Prostate gland (tissue), 2 donors: ENCODE measurements at regions not wholly inside any gene's neighbourhood (a gene's known extent, or its start where the extent isn't known, plus 50 kb on each side); places are given as distances from the start of the nearest gene placed in this dataset.

Source experiments
- POLR2A ChIP-seq: fragments of 450-650 bp; IDR thresholded peaks from one replicate; pipeline ENCODE4 v1.6.1; 2016; ENCODE audit warnings: antibody characterized with exemption, mild to moderate bottlenecking
- TF ChIP-seq, protein P1 (sequence below), 4 experiments: fragments of 200-600 bp in 2 of 4; fragments of 450-650 bp in 2 of 4; sonication (generic) in 2 of 4; IDR thresholded peaks; 1 replicate in 3 of 4; 2 replicates in 1 of 4; pipeline ENCODE4 v1.5.1; 2016 to 2019; ENCODE audit warnings: antibody characterized with exemption in 4 of 4, mild to moderate bottlenecking in 2 of 4, moderate library complexity in 2 of 4

DNA sequence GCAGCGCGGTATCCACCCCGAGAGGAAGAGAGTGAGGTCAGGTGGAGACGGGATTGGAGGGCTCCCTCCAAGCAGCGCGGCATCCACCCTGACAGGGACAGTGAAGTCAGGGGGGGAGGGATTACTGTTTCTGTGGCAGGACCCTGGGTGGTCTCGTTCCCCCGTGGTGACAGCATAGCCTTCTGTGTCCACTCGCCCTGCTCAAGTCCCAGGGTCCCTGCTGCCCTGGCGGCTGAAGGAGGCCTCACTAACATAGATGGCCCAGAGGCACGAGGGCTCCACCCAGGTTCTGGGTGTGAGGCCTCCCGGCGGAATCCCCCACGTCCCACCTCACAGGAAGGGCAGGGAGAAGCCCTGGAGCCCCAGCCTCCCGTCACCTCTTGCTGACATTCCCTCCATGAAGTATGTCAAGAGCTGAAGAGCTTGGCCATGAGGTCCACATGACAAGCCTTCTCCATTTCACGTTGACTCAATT is 636.1 kb downstream of the BRD1 start:
- TF ChIP-seq, protein P1, sequence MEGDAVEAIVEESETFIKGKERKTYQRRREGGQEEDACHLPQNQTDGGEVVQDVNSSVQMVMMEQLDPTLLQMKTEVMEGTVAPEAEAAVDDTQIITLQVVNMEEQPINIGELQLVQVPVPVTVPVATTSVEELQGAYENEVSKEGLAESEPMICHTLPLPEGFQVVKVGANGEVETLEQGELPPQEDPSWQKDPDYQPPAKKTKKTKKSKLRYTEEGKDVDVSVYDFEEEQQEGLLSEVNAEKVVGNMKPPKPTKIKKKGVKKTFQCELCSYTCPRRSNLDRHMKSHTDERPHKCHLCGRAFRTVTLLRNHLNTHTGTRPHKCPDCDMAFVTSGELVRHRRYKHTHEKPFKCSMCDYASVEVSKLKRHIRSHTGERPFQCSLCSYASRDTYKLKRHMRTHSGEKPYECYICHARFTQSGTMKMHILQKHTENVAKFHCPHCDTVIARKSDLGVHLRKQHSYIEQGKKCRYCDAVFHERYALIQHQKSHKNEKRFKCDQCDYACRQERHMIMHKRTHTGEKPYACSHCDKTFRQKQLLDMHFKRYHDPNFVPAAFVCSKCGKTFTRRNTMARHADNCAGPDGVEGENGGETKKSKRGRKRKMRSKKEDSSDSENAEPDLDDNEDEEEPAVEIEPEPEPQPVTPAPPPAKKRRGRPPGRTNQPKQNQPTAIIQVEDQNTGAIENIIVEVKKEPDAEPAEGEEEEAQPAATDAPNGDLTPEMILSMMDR (IDR thresholded peaks at IDR 0.05): no peak
- no peak for TF ChIP-seq POLR2A
